Peyer's patch (tissue), 4 donors: ENCODE measurements at regions not wholly inside any gene's neighbourhood (a gene's known extent, or its start where the extent isn't known, plus 50 kb on each side); places are given as distances from the start of the nearest gene placed in this dataset.

ENCODE experiments used
- DNase-seq, 3 donors: peaks; one replicate each; pipeline ENCODE4 v3.0.0-alpha.2; 2017 to 2019
- H3K27ac ChIP-seq, 4 donors: fragments of 200-600 bp; sonication (generic); one replicate each; pipeline ENCODE4 v1.5.1; 2016 to 2019
- H3K27me3 ChIP-seq, 2 donors: fragments of 200-600 bp; sonication (generic); one replicate each; pipeline ENCODE4 v1.5.1; 2019
- H3K36me3 ChIP-seq, 3 donors: fragments of 200-600 bp; sonication (generic); one replicate each; pipeline ENCODE4 v1.5.1; 2016 to 2019
- H3K4me1 ChIP-seq, 4 donors: fragments of 200-600 bp; sonication (generic); one replicate each; pipeline ENCODE4 v1.5.1; 2016 to 2019
- H3K4me3 ChIP-seq, 4 donors: fragments of 200-600 bp; sonication (generic); 1 replicate in 3 of 4; 2 replicates in 1 of 4; pipeline ENCODE4 v1.5.1; 2016 to 2019; ENCODE audit warnings: mild to moderate bottlenecking in 1 of 4
- H3K9me3 ChIP-seq, 4 donors: fragments of 200-600 bp; sonication (generic); one replicate each; pipeline ENCODE4 v1.5.1; 2016 to 2019; ENCODE audit warnings: mild to moderate bottlenecking in 1 of 4
- POLR2A ChIP-seq, 2 donors: fragments of 450-650 bp; IDR thresholded peaks; one replicate each; pipeline ENCODE4 v1.5.1; 2017; ENCODE audit warnings: antibody characterized with exemption in 2 of 2, mild to moderate bottlenecking in 2 of 2, moderate library complexity in 2 of 2
- TF ChIP-seq, protein P1 (sequence below), 6 experiments: fragments of 450-650 bp in 4 of 6; fragments of 200-600 bp in 2 of 6; sonication (generic) in 1 of 6; IDR thresholded peaks; one replicate each; pipeline ENCODE4 v1.5.1; 2017 to 2019; ENCODE audit warnings: antibody characterized with exemption in 6 of 6, mild to moderate bottlenecking in 3 of 6, moderate library complexity in 1 of 6

GRCh38 chr14:82438436-82438835 is 904.8 kb upstream of the SEL1L start:
- H3K4me3 ChIP-seq = no peak overlapping the region
- no peak for DNase-seq
- no peaks in the 10 kb centered on the region for H3K36me3 ChIP-seq
- no peaks in the 10 kb centered on the region for H3K27me3 ChIP-seq
- no peaks in the 10 kb centered on the region for H3K9me3 ChIP-seq
- no peaks in the 10 kb centered on the region for H3K4me1 ChIP-seq
- H3K27ac ChIP-seq = no peak overlapping the region
- TF ChIP-seq, protein P1, sequence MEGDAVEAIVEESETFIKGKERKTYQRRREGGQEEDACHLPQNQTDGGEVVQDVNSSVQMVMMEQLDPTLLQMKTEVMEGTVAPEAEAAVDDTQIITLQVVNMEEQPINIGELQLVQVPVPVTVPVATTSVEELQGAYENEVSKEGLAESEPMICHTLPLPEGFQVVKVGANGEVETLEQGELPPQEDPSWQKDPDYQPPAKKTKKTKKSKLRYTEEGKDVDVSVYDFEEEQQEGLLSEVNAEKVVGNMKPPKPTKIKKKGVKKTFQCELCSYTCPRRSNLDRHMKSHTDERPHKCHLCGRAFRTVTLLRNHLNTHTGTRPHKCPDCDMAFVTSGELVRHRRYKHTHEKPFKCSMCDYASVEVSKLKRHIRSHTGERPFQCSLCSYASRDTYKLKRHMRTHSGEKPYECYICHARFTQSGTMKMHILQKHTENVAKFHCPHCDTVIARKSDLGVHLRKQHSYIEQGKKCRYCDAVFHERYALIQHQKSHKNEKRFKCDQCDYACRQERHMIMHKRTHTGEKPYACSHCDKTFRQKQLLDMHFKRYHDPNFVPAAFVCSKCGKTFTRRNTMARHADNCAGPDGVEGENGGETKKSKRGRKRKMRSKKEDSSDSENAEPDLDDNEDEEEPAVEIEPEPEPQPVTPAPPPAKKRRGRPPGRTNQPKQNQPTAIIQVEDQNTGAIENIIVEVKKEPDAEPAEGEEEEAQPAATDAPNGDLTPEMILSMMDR (IDR thresholded peaks at IDR 0.05) = no peak
- no peak for TF ChIP-seq POLR2A (IDR thresholded peaks at IDR 0.05)

DNA sequence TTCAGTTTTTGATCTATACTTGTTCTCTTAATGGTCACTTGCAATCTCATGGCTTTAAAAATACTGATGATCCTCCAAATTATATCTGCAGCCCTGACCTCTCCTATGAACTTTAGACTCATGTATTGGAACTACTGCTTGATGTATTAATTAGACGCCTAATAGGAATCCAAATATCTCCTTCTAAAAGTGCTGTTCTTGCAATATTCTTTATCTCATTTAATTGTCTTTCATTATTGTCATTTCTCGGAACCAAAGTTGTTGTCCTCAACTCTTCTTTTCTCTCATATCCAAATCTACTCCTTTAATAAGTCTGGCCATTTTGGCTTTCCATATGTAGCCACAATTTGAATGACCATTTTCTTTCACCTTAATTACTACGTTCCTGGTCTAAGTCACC is 907.6 kb upstream of the SEL1L start:
- no peak for DNase-seq

DNA sequence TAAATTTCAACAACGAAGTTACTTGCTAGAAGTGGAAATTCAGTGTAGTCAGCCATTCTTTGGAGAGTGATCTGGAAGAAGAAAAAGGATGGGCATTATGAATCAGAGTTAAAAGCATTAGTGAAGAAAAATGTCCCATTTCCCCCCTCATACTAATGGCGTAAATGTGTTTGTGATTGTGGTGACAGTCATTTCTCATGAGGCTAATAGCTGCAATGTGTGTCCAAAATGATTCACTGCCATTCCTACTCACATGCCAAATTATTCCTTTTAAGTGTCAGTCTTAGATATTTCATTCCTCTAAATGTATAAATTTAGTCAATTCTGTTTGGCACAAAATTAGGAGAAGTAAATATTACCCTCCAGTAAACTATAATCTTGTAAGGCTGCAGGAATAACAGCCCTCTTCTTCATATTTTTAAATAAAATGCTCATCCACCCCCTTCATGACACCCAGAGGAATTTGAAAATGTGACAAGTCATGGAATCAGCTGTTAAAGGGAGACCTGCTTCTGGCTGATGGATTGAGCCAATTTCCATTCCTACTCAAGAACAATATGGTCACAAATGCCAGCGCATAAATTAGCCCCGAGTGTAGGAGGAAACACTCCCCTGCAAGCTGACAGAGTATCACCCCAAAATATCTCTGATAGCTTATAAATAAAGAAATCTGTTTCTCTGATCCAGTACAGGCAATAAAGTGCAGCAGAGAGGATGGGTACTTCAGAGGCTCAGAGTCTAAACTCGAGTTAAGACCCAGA is 912.3 kb upstream of the SEL1L start:
- TF ChIP-seq, protein P1 (IDR thresholded peaks at IDR 0.05) = no peak
- TF ChIP-seq POLR2A (IDR thresholded peaks at IDR 0.05) = no peak
- no peak overlapping the region for H3K27ac ChIP-seq
- H3K36me3 ChIP-seq = no peaks in the 10 kb centered on the region
- no peaks in the 10 kb centered on the region for H3K9me3 ChIP-seq
- no peaks in the 10 kb centered on the region for H3K4me1 ChIP-seq
- H3K27me3 ChIP-seq = no peaks in the 10 kb centered on the region
- no peak for DNase-seq
- H3K4me3 ChIP-seq = no peak overlapping the region

More for the DNA sequence above, 907.6 kb upstream of the SEL1L start:
- Histone ChIP-seq H3K36me3 (no peaks in the 10 kb centered on the region), H3K4me1 (no peaks in the 10 kb centered on the region), H3K27ac (no peak overlapping the region), H3K4me3 (no peak overlapping the region), H3K9me3 (no peaks in the 10 kb centered on the region), H3K27me3 (no peaks in the 10 kb centered on the region)
- no peak for TF ChIP-seq POLR2A (IDR thresholded peaks at IDR 0.05)
- TF ChIP-seq, protein P1 (IDR thresholded peaks at IDR 0.05) = no peak

DNA sequence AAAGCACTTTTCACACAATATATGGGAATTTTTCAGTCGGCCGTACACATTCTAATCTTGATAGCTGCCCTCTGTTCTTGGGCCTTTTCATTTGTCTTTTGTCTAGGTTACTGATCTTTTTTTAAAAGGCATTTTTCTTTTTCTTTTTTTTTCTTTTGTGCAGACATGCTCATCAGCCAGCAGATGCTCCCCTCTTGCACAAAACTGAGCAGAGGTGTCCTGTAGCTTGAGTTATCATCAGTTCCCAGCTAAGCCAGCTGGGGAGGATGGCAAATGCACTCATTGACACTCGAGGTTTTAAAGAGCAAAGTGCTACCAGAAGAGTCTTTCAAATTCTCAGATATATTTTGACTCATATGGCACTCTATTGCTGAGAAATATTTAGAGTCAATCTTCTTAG is 913.9 kb upstream of the SEL1L start:
- Histone ChIP-seq H3K36me3 (no peaks in the 10 kb centered on the region), H3K9me3 (no peaks in the 10 kb centered on the region), H3K27me3 (no peaks in the 10 kb centered on the region), H3K4me1 (no peaks in the 10 kb centered on the region), H3K4me3 (no peak overlapping the region), H3K27ac (no peak overlapping the region)
- TF ChIP-seq, protein P1 (IDR thresholded peaks at IDR 0.05) = no peak
- TF ChIP-seq POLR2A (IDR thresholded peaks at IDR 0.05) = no peak
- no peak for DNase-seq

DNA sequence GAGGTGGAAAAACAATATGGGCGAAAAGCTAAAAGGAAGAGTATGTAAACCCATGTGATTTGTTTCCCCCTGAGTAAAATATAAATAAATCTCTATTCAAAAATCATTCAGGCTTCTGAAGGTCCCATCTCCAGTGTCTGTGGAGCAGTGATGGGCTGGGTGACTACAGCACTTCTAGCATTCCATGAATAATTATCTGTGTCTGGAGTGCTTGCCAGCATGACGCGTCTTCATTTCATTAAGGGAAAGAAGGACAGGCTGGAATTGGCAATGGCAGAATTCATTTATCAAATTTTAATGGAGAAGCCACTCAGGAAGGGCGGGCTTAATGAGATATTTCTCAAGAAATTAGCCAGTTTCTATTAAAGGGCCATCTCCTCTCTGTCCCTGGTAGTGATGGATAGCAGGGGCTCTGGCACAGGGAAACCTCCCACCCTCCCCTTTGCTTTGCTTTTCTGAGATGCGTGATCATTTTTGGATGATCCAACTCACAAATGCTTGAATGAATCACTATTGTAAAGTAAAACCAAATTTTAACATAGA is 916.3 kb upstream of the SEL1L start:
- no peaks in the 10 kb centered on the region for H3K9me3 ChIP-seq
- TF ChIP-seq, protein P1 (IDR thresholded peaks at IDR 0.05) = no peak
- no peak for TF ChIP-seq POLR2A (IDR thresholded peaks at IDR 0.05)
- H3K27ac ChIP-seq = no peak overlapping the region
- H3K36me3 ChIP-seq = no peaks in the 10 kb centered on the region
- H3K27me3 ChIP-seq = no peaks in the 10 kb centered on the region
- no peaks in the 10 kb centered on the region for H3K4me1 ChIP-seq
- H3K4me3 ChIP-seq = no peak overlapping the region
- no peak for DNase-seq
